Occipital lobe (tissue), 1 donor: ENCODE measurements at regions not wholly inside any gene's neighbourhood (a gene's known extent, or its start where the extent isn't known, plus 50 kb on each side); places are given as distances from the start of the nearest gene placed in this dataset.
A peak's percentile ranks its signal among the peaks of the same experiment; 100 is the strongest.

ENCODE experiments used
- DNase-seq: peaks from one replicate; lab custom pipeline; 2025; lab: John Stamatoyannopoulos, UW

GRCh38 chr12:91417650-91418049 lies 235.0 kb upstream of the DCN start:
- no peak for DNase-seq

- DNase-seq, result no peak
These were observed 232.0 kb upstream of the DCN start for GRCh38 chr12:91414636-91415035.

GRCh38 chr12:91413581-91414546 lies 231.2 kb upstream of the DCN start:
- DNase-seq, result no peak

GRCh38 chr12:91406920-91407341 lies 224.3 kb upstream of the DCN start:
- no peak for DNase-seq

- DNase-seq, result no peak
These were observed 221.8 kb upstream of the DCN start for GRCh38 chr12:91404441-91404840.

- no peak for DNase-seq
These were observed 218.6 kb upstream of the DCN start for GRCh38 chr12:91401190-91401589.

- DNase-seq, result no peak
These were observed 217.7 kb upstream of the DCN start for GRCh38 chr12:91400271-91400670.

- DNase-seq, result no peak
These were observed 215.4 kb upstream of the DCN start for GRCh38 chr12:91397866-91398532.

- DNase-seq, result no peak
These were observed 213.7 kb upstream of the DCN start for GRCh38 chr12:91396293-91396692.

- no peak for DNase-seq
These were observed 213.1 kb upstream of the DCN start for GRCh38 chr12:91395628-91396135.

GRCh38 chr12:91394903-91395302 lies 212.3 kb upstream of the DCN start:
- DNase-seq, result no peak

GRCh38 chr12:91388573-91388972 lies 206.0 kb upstream of the DCN start:
- no peak for DNase-seq

- DNase-seq, result no peak
These were observed 205.0 kb upstream of the DCN start for GRCh38 chr12:91387461-91388134.

GRCh38 chr12:91384806-91385205 lies 202.2 kb upstream of the DCN start:
- no peak for DNase-seq

- DNase-seq, result no peak
These were observed 201.7 kb upstream of the DCN start for GRCh38 chr12:91384366-91384765.

- DNase-seq, result no peak
These were observed 200.5 kb upstream of the DCN start for GRCh38 chr12:91383099-91383498.

GRCh38 chr12:91382081-91382543 lies 199.5 kb upstream of the DCN start:
- peak; percentile 80 for DNase-seq

GRCh38 chr12:91381309-91381804 lies 198.7 kb upstream of the DCN start:
- peak; percentile 70 for DNase-seq

- DNase-seq, result no peak
These were observed 198.0 kb upstream of the DCN start for GRCh38 chr12:91380631-91381030.

- DNase-seq, result peak; percentile 4
These were observed 196.6 kb upstream of the DCN start for GRCh38 chr12:91379051-91379775.

GRCh38 chr12:91377436-91377835 lies 194.8 kb upstream of the DCN start:
- no peak for DNase-seq
